Loucy (cell line): ENCODE measurements at regions not wholly inside any gene's neighbourhood (a gene's known extent, or its start where the extent isn't known, plus 50 kb on each side); places are given as distances from the start of the nearest gene placed in this dataset.

Source experiments
- EZH2phosphoT487 ChIP-seq: fragments of 200-600 bp; IDR thresholded peaks from 2 replicates; pipeline ENCODE4 v1.6.1; 2018; ENCODE audit warnings: antibody characterized with exemption, mild to moderate bottlenecking, moderate library complexity, borderline replicate concordance
- TF ChIP-seq, protein P1 (sequence below): fragments of 200-600 bp; sonication (generic); conservative IDR thresholded peaks from 2 replicates; pipeline ENCODE4 v1.5.1; 2014; ENCODE audit warnings: mild to moderate bottlenecking, antibody characterized with exemption, low read length

DNA sequence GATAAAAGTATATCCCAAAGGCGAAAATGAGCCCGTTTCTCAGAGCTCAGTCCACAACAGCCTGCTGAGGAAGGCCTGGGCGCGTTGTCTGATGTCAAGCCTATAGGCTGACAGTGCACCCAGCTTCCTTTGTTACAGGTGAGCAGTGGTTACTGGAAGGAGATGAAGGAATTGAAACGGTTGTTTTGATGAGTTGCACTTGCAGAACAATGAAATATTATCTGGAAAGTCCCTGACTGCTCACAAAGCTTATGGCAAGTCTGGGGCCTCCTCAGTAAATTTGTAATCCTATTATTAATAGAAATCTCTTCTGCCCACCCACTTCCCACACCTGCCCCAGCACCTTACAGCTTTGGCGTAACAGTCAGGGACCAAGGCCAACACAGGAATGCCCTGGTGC lies 77.8 kb downstream of the C11orf91 start:
- TF ChIP-seq, protein P1, sequence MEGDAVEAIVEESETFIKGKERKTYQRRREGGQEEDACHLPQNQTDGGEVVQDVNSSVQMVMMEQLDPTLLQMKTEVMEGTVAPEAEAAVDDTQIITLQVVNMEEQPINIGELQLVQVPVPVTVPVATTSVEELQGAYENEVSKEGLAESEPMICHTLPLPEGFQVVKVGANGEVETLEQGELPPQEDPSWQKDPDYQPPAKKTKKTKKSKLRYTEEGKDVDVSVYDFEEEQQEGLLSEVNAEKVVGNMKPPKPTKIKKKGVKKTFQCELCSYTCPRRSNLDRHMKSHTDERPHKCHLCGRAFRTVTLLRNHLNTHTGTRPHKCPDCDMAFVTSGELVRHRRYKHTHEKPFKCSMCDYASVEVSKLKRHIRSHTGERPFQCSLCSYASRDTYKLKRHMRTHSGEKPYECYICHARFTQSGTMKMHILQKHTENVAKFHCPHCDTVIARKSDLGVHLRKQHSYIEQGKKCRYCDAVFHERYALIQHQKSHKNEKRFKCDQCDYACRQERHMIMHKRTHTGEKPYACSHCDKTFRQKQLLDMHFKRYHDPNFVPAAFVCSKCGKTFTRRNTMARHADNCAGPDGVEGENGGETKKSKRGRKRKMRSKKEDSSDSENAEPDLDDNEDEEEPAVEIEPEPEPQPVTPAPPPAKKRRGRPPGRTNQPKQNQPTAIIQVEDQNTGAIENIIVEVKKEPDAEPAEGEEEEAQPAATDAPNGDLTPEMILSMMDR: no peak
- TF ChIP-seq EZH2phosphoT487: no peak
